ENCODE measurements at regions not wholly inside any gene's neighbourhood (a gene's known extent, or its start where the extent isn't known, plus 50 kb on each side); places are given as distances from the start of the nearest gene placed in this dataset.

DNA sequence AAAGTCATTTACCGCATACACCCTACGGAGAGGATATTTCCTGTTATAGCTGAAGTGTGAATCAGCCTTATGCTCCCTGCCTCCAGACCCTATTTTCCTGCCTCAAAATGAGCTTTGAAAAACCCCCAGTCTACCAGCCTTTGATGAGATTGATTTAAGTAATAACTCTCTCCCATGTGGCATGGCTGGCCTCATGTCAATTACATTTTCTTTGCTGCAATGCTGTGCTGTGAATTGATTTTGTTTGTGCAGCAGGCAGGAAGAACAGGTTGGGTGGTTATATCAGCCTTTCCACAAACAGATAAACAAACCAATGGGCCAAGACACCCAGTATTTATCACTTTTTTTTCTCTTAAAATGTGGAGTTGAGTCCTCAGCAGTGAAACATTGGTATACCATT is 1105.5 kb upstream of the TMEM132C start:
- H3K4me3 ChIP-seq (ENCODE audit: low read depth, low read length) = no peak overlapping the region

DNA sequence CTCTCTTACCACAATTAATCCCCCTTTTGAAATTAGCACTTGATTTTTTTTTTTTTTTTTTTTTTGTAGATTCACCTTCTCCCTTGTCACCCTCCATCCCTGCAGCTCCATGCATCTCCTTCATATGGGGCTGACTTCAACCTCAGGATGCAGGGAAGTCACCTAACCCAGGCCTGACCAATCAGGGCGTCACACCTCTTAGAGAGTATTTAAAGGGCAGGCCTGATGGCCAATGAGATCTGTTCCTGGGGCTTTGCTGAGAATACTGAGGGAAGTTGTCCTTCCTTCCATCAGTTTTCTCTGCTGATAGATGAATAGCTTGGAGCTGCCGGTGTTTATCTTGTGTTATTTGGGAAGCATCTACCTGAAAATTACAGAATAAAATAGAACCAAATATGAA is 1104.7 kb upstream of the TMEM132C start:
- H3K4me3 ChIP-seq (ENCODE audit: low read depth, low read length) = no peak overlapping the region
- DNase-seq (ENCODE audit: low read depth) = no peak
- TF ChIP-seq, protein P1, sequence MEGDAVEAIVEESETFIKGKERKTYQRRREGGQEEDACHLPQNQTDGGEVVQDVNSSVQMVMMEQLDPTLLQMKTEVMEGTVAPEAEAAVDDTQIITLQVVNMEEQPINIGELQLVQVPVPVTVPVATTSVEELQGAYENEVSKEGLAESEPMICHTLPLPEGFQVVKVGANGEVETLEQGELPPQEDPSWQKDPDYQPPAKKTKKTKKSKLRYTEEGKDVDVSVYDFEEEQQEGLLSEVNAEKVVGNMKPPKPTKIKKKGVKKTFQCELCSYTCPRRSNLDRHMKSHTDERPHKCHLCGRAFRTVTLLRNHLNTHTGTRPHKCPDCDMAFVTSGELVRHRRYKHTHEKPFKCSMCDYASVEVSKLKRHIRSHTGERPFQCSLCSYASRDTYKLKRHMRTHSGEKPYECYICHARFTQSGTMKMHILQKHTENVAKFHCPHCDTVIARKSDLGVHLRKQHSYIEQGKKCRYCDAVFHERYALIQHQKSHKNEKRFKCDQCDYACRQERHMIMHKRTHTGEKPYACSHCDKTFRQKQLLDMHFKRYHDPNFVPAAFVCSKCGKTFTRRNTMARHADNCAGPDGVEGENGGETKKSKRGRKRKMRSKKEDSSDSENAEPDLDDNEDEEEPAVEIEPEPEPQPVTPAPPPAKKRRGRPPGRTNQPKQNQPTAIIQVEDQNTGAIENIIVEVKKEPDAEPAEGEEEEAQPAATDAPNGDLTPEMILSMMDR (IDR thresholded peaks at IDR 0.05; ENCODE audit: insufficient read depth, low read depth, low read length) = no peak

More for the DNA sequence above, 1105.5 kb upstream of the TMEM132C start:
- DNase-seq (ENCODE audit: low read depth) = no peak
- TF ChIP-seq, protein P1 (IDR thresholded peaks at IDR 0.05; ENCODE audit: insufficient read depth, low read depth, low read length) = no peak

DNA sequence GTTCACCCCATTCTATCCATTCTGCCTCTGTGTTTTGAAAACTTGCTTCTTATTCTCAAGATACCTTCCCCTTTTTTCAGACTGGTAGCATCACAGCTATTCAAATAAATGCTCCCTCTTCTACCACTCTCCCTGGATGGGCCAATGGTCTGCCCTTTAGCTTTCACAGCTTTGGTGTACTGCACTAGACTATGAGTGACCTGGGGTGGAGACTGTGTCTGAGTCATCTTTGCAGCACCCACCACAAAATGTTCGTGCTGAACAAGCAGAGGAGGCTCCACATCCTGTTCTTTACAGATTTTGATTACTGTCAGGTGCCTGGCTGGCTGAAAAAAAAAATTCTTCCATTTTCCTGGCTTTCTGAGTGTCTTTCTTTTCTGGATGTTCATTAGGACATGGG is 1104.1 kb upstream of the TMEM132C start:
- TF ChIP-seq, protein P1 (IDR thresholded peaks at IDR 0.05; ENCODE audit: insufficient read depth, low read depth, low read length) = no peak
- peak; percentile 45 for DNase-seq (ENCODE audit: low read depth)
- H3K4me3 ChIP-seq (ENCODE audit: low read depth, low read length) = no peak overlapping the region

DNA sequence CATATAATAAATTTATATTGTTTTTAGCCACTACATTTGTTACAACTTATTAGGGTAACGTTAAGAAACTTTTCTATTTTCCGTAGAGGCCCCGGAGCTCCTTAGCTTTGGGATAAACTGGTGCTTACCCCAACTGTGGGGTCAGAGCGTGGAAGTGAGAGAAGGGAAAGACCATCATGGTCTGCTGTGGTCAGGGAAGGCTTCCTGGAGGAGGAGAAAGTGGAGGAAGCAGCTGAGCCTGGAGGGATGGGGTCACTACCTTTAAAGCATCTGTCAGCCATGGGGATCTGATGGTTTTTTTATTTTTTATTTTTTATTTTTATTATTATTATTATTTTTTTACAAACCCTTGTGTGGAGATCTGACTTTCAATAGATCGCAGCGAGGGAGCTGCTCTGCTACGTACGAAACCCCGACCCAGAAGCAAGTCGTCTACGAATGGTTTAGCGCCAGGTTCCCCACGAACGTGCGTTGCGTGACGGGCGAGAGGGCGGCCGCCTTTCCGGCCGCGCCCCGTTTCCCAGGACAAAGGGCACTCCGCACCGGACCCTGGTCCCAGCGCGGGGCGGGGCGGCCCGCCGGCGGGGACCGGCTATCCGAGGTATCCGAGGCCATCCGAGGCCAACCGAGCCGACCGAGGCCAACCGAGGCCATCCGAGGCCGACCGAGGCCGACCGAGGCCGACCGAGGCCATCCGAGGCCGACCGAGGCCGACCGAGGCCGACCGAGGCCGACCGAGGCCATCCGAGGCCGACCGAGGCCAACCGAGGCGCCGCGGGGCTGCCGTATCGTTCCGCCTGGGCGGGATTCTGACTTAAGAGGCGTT is 1101.2 kb upstream of the TMEM132C start:
- peak overlapping the region; percentile 37 for H3K4me3 ChIP-seq (ENCODE audit: low read depth, low read length)
- TF ChIP-seq, protein P1 (IDR thresholded peaks at IDR 0.05; ENCODE audit: insufficient read depth, low read depth, low read length) = no peak
- peak; percentile 75 for DNase-seq (ENCODE audit: low read depth)

DNA sequence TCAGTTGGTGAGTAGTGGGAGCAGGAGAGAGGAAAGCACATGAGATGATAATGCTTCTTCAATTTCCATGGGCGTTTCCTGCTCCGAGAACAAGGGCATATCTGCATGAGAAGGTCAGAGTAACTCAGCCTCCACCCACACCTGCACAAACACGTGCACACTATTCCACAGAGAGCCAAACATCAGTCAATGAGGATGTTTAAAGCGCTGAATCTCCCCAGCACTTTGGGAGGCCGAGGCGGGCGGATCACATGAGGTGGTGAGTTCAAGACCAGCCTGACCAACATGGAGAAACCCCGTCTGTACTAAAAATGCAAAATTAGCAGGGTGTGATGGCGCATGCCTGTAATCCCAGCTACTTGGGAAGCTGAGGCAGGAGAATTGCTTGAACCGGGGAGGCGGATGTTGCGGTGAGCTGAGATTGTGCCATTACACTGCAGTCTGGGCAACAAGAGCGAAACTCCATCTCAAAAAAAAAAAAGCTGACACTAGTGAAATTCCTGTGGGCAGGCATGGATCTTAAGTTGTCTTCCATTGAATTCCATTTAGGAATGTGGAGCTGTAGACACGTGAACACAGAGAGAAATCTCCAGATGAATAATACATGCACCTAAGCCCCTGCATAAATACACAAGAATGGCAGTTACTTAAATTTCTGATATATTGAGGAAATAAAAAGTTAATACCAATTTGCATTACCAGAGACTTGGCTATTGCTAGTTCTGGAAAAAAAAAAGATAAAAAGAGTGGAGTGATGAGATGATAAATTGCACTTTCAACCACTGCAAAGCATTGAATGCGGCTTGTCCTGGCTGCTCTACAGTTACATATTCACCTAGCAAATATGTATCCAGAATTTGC is 1097.4 kb upstream of the TMEM132C start:
- TF ChIP-seq, protein P1 (IDR thresholded peaks at IDR 0.05; ENCODE audit: insufficient read depth, low read depth, low read length) = no peak
- no peak for DNase-seq (ENCODE audit: low read depth)

DNA sequence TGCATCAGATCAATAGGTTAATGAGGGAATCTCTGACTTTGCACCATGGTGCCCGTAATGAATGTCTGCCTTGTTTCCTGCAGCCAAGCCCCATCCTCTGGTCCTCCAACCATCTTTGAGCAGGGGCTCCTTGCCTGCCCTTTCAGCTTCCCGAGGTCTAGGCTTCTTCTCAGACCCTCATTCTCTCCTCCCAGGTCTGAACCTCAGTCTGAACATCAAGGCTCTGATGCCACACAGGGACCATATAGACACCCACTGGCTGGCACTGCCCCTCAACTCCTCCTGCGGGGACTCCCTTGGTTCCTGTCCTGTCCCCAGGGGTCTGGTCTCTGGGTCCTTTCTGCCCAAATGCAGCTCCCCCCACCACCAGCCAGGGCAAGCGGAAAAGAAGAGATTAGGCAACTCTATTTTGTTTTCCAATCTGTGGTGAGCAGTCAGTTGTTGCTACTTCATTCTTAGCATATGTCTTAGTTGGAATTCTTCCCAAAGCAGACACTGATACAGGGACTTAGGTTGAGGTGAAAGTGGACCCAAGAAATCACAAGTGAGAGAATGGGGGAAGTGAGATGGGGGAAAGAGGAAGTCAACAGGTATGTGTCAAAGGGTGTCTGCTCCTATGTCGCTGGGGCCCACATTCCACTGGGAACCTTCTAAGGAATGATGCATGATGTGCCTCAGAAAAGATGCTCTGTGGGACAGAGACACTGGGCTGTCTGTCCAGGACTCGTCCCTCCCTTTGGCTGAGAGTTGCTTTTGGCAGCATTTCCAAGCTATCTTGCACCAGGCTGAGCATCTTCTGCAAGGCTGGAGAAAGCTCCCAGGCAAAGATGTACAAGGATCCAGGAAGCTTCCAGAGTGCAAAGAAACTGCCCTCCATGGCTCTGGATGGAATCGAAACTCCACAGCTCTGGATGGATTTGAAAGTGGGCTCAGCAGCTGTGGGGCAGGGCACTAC is 1096.5 kb upstream of the TMEM132C start:
- H3K4me3 ChIP-seq (ENCODE audit: low read depth, low read length) = no peak overlapping the region
- DNase-seq (ENCODE audit: low read depth) = peak; percentile 58

More for the DNA sequence above, 1097.4 kb upstream of the TMEM132C start:
- H3K4me3 ChIP-seq (ENCODE audit: low read depth, low read length) = no peak overlapping the region

More for the DNA sequence above, 1096.5 kb upstream of the TMEM132C start:
- TF ChIP-seq, protein P1 (IDR thresholded peaks at IDR 0.05; ENCODE audit: insufficient read depth, low read depth, low read length) = no peak
